GM10248 (cell line): ENCODE measurements at regions not wholly inside any gene's neighbourhood (a gene's known extent, or its start where the extent isn't known, plus 50 kb on each side); places are given as distances from the start of the nearest gene placed in this dataset.

Source experiments
- CTCF ChIA-PET: fragments of 300-600 bp; sonication (Branson Sonifier 250); formaldehyde crosslinking; extraction: SDS; loops from one replicate; lab custom pipeline; 2021; ENCODE audit warnings: antibody characterized with exemption; lab: Yijun Ruan, JAX
- POLR2A ChIA-PET: fragments of 350-650 bp; sonication (Branson Sonifier 250); formaldehyde crosslinking; extraction: SDS; loops from one replicate; lab custom pipeline; 2020; ENCODE audit warnings: antibody characterized with exemption; lab: Yijun Ruan, JAX
- DNase-seq: peaks from one replicate; pipeline ENCODE4 v3.0.0; 2012; ENCODE audit errors: extremely low spot score
- TF ChIP-seq, protein P1 (sequence below): IDR thresholded peaks from 2 replicates; pipeline ENCODE4 v1.5.1; 2012; ENCODE audit warnings: mild to moderate bottlenecking, low read depth; ENCODE audit errors: extremely low read depth, missing control alignments, control extremely low read depth

- no peak for DNase-seq
- TF ChIP-seq, protein P1, sequence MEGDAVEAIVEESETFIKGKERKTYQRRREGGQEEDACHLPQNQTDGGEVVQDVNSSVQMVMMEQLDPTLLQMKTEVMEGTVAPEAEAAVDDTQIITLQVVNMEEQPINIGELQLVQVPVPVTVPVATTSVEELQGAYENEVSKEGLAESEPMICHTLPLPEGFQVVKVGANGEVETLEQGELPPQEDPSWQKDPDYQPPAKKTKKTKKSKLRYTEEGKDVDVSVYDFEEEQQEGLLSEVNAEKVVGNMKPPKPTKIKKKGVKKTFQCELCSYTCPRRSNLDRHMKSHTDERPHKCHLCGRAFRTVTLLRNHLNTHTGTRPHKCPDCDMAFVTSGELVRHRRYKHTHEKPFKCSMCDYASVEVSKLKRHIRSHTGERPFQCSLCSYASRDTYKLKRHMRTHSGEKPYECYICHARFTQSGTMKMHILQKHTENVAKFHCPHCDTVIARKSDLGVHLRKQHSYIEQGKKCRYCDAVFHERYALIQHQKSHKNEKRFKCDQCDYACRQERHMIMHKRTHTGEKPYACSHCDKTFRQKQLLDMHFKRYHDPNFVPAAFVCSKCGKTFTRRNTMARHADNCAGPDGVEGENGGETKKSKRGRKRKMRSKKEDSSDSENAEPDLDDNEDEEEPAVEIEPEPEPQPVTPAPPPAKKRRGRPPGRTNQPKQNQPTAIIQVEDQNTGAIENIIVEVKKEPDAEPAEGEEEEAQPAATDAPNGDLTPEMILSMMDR = no peak
- CTCF ChIA-PET = interaction anchor here (1.0 to 1.6 kb wide), 3 partner anchors 11 to 25 kb away, joined by 3 read pairs; no protein-coding TSS in a partner anchor
- POLR2A ChIA-PET = no interaction called here
Measured at GRCh38 chr1:9419369-9420041, 119.8 kb upstream of the SLC25A33 start.

- POLR2A ChIA-PET = no interaction called here
- no peak for DNase-seq
- TF ChIP-seq, protein P1 = no peak
- CTCF ChIA-PET = interaction anchor here (0.6 to 2.1 kb wide), 4 partner anchors 11 to 242 kb away, joined by 3 to 6 read pairs (median 4); no protein-coding TSS in a partner anchor
Measured at GRCh38 chr1:9420835-9421532, 118.3 kb upstream of the SLC25A33 start.

- no peak for DNase-seq
- TF ChIP-seq, protein P1 = no peak
- ChIA-PET CTCF (interaction anchor here (0.6 to 2.1 kb wide), 4 partner anchors 11 to 242 kb away, joined by 3 to 6 read pairs (median 4); no protein-coding TSS in a partner anchor), POLR2A (no interaction called here)
Measured at GRCh38 chr1:9421533-9421873, 117.8 kb upstream of the SLC25A33 start.

- TF ChIP-seq, protein P1 = no peak
- ChIA-PET POLR2A (interaction anchor here (0.8 kb wide), 1 partner anchor 9 kb away, joined by 8 read pairs; no protein-coding TSS in a partner anchor), CTCF (interaction anchor here (0.7 to 2.1 kb wide), 4 partner anchors 12 to 69 kb away, joined by 3 to 6 read pairs (median 4); no protein-coding TSS in a partner anchor)
- DNase-seq = no peak
Measured at GRCh38 chr1:9422321-9422720, 116.9 kb upstream of the SLC25A33 start.

- TF ChIP-seq, protein P1 = no peak
- ChIA-PET POLR2A (no interaction called here), CTCF (interaction anchor here (1.1 to 2.1 kb wide), 5 partner anchors 13 to 418 kb away, joined by 3 to 6 read pairs (median 4); no protein-coding TSS in a partner anchor)
- no peak for DNase-seq
Measured at GRCh38 chr1:9422911-9423505, 116.3 kb upstream of the SLC25A33 start.

DNA sequence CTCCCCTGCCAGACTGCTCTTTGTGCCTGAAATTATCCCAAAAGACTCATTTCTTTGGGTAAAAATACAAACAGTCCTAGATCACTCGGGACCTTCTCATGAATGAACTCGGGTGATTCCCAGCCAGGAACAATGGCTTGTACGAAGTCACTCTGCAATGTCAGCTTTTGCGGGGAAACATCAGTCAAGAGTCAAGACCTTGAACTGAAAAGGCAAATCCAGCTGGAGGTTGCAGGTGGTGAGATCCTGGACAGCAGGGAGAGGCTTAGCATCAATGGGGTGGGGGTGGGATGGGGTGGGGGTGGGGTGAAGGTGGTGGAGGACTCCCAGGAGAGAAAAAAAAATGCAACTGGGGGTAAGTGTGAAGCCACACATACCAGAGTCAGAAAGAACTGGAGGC, 115.0 kb upstream of the SLC25A33 start:
- POLR2A ChIA-PET = no interaction called here
- CTCF ChIA-PET = interaction anchor here (1.1 to 3.9 kb wide), 3 partner anchors 11 to 419 kb away, joined by 3 to 18 read pairs (median 4); no protein-coding TSS in a partner anchor
- TF ChIP-seq, protein P1 = no peak
- DNase-seq = no peak
